Esophagus mucosa (tissue), 1 donor: ENCODE measurements at regions not wholly inside any gene's neighbourhood (a gene's known extent, or its start where the extent isn't known, plus 50 kb on each side); places are given as distances from the start of the nearest gene placed in this dataset.

ENCODE experiments used
- ATAC-seq: fragments of 200-7000 bp; cut with Tn5 transposase; one replicate; pipeline ENCODE4 v1.9.1; 2020
- donor health status: DM: yes; HTN: yes; CAD: no.

- ATAC-seq, result no peak
Observed at GRCh38 chr13:77999746-78000145, 81.1 kb upstream of the EDNRB start.

GRCh38 chr13:77994166-77994565 lies 75.5 kb upstream of the EDNRB start:
- no peak for ATAC-seq

- no peak for ATAC-seq
Observed at GRCh38 chr13:77991003-77991402, 72.4 kb upstream of the EDNRB start.

GRCh38 chr13:77989281-77989680 lies 70.7 kb upstream of the EDNRB start:
- ATAC-seq, result no peak

GRCh38 chr13:77988355-77988754 lies 69.7 kb upstream of the EDNRB start:
- ATAC-seq, result no peak

- ATAC-seq, result no peak
Observed at GRCh38 chr13:77986713-77987112, 68.1 kb upstream of the EDNRB start.

GRCh38 chr13:77985866-77986636 lies 67.4 kb upstream of the EDNRB start:
- ATAC-seq, result no peak

GRCh38 chr13:77981281-77981881 lies 62.8 kb upstream of the EDNRB start:
- ATAC-seq, result no peak

GRCh38 chr13:77980592-77980991 lies 62.0 kb upstream of the EDNRB start:
- no peak for ATAC-seq

GRCh38 chr13:77979721-77980385 lies 61.2 kb upstream of the EDNRB start:
- no peak for ATAC-seq

GRCh38 chr13:77975358-77976042 lies 56.9 kb upstream of the EDNRB start:
- no peak for ATAC-seq

- no peak for ATAC-seq
Observed at GRCh38 chr13:77969299-77969698, 50.7 kb upstream of the EDNRB start.
